SK-N-SH (cell line): ENCODE measurements at regions not wholly inside any gene's neighbourhood (a gene's known extent, or its start where the extent isn't known, plus 50 kb on each side); places are given as distances from the start of the nearest gene placed in this dataset.
"Not testable (repeated sequence)": the region's sequence is repeated elsewhere in the genome, so short reads cannot be mapped to it uniquely, and the experiment has no call there.

ENCODE experiments used
- CTCF ChIP-seq: fragments of 200-600 bp; sonication (generic); IDR thresholded peaks from 2 replicates; pipeline ENCODE4 v1.6.1; 2017; ENCODE audit warnings: antibody characterized with exemption, mild to moderate bottlenecking, moderate library complexity
- EP300 ChIP-seq, 2 experiments: IDR thresholded peaks; 2 replicates each; pipeline versions ENCODE4 v1.4.0 to v1.6.1; 2012; ENCODE audit warnings: borderline replicate concordance in 1 of 2, low read depth in 1 of 2, low read length in 1 of 2
- EZH2phosphoT487 ChIP-seq: fragments of 200-600 bp; sonication (generic); IDR thresholded peaks from 2 replicates; pipeline ENCODE4 v1.6.1; 2017; ENCODE audit warnings: low read depth, mixed run types, mild to moderate bottlenecking, antibody characterized with exemption, moderate library complexity, borderline replicate concordance
- MXI1 ChIP-seq: IDR thresholded peaks from 2 replicates; pipeline ENCODE4 v1.6.1; 2012; ENCODE audit warnings: mild to moderate bottlenecking, low read depth, low read length, improper control_type of control experiment
- NFIC ChIP-seq: IDR thresholded peaks from 2 replicates; pipeline ENCODE4 v1.4.0; 2012; ENCODE audit warnings: borderline replicate concordance
- POLR2AphosphoS5 ChIP-seq: IDR thresholded peaks from 2 replicates; pipeline ENCODE4 v1.6.1; 2012; ENCODE audit warnings: low read depth, low read length
- RCOR1 ChIP-seq: fragments of 150-350 bp; IDR thresholded peaks from 2 replicates; pipeline ENCODE4 v1.6.1; 2017; ENCODE audit warnings: antibody characterized with exemption, low read length
- RFX5 ChIP-seq: IDR thresholded peaks from 2 replicates; pipeline ENCODE4 v1.6.1; 2012; ENCODE audit warnings: mild to moderate bottlenecking, improper control_type of control experiment, low read length
- SIN3A ChIP-seq: IDR thresholded peaks from 2 replicates; pipeline ENCODE4 v1.6.1; 2012; ENCODE audit warnings: low read depth, mild to moderate bottlenecking, low read length, moderate library complexity, borderline replicate concordance
- TAF1 ChIP-seq: IDR thresholded peaks from 2 replicates; pipeline ENCODE4 v1.6.1; 2012; ENCODE audit warnings: low read depth, mild to moderate bottlenecking, low read length, moderate library complexity, borderline replicate concordance
- TCF12 ChIP-seq: IDR thresholded peaks from 2 replicates; pipeline ENCODE4 v1.4.0; 2012
- TF ChIP-seq, protein P1 (sequence below): IDR thresholded peaks from 2 replicates; pipeline ENCODE4 v1.6.1; 2012; ENCODE audit warnings: mild to moderate bottlenecking, low read depth, low read length, moderate library complexity
- TF ChIP-seq, protein P2 (sequence below): IDR thresholded peaks from 2 replicates; pipeline ENCODE4 v1.4.0; 2012; ENCODE audit warnings: low read depth

DNA sequence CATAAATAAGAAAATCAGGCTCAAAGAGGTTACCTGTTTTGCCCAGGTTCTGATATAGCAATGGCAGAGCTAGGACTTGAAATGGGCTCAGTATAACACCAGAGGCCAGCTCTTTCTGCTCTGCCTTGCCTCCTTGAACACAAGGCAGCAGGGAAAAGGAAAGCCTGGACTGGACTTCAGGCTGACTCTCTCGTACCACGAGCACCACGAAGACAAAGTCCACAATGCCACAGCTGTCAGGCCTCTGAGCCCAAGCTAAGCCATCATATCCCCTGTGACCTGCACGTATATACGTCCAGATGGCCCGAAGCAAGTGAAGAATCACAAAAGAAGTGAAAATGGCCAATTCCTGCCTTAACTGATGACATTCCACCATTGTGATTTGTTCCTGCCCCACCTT is 75.6 kb upstream of the SRSF6 start:
- not testable (repeated sequence) for TF ChIP-seq EZH2phosphoT487; EP300 (IDR thresholded peaks at IDR 0.05; ENCODE audit: borderline replicate concordance in 1 of 2, low read depth in 1 of 2, low read length in 1 of 2); TCF12; TAF1; CTCF; SIN3A; POLR2AphosphoS5; NFIC; RCOR1; RFX5; MXI1
- TF ChIP-seq, protein P1, sequence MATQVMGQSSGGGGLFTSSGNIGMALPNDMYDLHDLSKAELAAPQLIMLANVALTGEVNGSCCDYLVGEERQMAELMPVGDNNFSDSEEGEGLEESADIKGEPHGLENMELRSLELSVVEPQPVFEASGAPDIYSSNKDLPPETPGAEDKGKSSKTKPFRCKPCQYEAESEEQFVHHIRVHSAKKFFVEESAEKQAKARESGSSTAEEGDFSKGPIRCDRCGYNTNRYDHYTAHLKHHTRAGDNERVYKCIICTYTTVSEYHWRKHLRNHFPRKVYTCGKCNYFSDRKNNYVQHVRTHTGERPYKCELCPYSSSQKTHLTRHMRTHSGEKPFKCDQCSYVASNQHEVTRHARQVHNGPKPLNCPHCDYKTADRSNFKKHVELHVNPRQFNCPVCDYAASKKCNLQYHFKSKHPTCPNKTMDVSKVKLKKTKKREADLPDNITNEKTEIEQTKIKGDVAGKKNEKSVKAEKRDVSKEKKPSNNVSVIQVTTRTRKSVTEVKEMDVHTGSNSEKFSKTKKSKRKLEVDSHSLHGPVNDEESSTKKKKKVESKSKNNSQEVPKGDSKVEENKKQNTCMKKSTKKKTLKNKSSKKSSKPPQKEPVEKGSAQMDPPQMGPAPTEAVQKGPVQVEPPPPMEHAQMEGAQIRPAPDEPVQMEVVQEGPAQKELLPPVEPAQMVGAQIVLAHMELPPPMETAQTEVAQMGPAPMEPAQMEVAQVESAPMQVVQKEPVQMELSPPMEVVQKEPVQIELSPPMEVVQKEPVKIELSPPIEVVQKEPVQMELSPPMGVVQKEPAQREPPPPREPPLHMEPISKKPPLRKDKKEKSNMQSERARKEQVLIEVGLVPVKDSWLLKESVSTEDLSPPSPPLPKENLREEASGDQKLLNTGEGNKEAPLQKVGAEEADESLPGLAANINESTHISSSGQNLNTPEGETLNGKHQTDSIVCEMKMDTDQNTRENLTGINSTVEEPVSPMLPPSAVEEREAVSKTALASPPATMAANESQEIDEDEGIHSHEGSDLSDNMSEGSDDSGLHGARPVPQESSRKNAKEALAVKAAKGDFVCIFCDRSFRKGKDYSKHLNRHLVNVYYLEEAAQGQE = not testable (repeated sequence)
- TF ChIP-seq, protein P2, sequence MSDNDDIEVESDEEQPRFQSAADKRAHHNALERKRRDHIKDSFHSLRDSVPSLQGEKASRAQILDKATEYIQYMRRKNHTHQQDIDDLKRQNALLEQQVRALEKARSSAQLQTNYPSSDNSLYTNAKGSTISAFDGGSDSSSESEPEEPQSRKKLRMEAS = not testable (repeated sequence)
